NCI-H1417 (cell line): ENCODE measurements at regions not wholly inside any gene's neighbourhood (a gene's known extent, or its start where the extent isn't known, plus 50 kb on each side); places are given as distances from the start of the nearest gene placed in this dataset.
A peak's percentile ranks its signal among the peaks of the same experiment; 100 is the strongest.

Experiments used
- DNase-seq, 3 experiments: peaks; one replicate each; lab custom pipeline; 2025; lab: John Stamatoyannopoulos, UW

DNA sequence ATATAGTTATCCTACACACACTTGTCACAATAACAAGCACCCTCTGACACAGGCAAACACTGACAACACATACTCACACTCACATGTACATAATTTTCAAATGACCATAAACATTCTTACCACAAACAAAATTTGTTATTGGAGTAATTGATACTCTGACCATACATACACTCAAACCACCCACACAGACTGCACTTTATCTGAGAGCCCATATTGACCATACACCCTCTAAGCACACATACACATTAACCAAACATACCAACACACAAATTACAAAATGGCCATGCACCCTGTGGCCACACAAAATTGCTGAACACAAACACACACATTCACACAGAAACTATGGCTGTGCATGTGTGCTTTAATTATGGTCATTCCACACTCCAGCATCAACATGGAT lies 79.1 kb upstream of the FAM120A start:
- DNase-seq: no peak

DNA sequence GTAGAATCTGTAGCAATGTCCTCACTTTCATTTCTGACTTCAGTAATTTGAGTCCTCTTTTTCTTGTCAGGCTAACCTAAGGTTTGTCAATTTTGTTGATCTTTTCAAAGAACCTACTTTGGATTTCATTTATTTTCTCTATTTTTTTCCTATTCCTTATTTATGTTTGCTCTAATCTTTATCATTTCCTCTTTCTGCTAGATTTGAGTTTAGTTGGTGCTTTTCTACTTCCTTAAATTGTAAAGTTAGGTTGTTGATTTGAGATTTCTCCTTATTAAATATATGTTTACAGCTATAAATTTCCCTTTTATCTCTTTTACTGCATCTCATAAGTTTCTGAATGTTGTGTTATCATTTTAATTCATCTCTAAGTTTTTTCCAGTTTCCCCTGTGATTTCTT lies 75.1 kb upstream of the FAM120A start:
- DNase-seq: no peak

DNA sequence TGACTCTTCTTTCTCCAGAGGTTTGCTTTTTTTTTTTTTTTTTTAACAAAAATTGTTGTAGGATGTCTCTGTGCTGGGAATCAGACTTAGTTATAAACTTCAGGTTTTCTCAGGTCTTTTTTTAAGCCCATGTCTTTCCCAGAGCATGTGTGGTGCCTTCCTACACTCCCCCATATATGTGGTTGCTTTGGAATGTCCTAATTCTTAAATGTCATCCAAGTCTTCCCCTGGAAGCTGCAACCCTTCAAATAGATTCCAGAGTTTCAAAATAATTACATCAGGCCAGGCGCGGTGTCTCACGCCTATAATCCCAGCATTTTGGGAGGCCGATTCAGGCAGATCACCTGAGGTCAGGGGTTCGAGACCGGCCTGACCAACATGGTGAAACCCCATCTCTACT lies 73.2 kb upstream of the FAM120A start:
- DNase-seq: no peak

DNA sequence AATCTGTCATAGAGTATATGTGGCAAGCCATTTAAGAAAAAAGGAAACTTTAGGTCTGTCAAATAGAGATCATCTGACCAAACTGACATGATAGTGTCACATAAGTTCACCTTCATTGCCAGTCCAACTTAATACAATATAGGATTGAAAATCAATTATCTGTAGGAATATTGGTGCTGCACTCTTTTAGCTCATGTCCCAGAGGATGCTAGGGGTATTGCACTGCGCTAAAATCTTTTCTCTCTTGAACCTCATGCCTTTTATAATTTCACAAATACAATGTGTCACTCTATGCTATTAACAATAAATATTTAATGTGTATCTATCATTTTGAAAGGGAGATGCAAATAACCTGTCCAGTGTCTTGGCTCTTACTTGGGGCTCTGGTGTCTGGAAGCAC lies 72.4 kb upstream of the FAM120A start:
- DNase-seq: no peak

DNA sequence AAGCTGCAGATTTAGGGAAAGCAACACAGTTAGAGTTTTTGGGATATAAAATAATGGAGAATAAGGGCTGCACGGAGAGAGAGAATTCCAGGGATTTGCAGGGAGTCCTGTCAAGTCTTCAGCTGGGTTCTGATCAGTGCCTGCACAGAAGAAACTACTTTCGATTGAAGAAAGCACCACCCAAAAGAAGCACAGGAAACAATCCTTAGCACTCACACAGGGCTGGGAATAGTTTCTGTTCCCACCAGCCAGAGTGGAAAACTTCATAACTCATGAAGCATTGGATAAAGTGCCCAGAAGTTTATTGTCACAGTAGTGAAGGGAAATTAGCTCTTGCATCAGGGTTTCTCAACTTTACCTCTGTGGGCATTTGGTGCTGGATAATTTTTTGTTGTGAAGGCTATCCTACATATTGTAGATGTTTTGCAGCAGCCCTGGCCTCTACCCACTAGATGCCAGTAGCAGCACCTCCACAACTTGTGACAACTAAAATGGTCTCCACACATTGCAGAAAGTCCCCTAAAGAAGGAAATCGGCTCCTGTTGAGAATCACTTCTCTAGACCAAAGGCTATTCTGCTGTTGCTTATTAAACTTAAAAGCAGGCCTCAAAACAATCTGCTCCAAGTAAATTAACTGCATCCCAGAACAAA lies 71.0 kb upstream of the FAM120A start:
- no peak for DNase-seq

DNA sequence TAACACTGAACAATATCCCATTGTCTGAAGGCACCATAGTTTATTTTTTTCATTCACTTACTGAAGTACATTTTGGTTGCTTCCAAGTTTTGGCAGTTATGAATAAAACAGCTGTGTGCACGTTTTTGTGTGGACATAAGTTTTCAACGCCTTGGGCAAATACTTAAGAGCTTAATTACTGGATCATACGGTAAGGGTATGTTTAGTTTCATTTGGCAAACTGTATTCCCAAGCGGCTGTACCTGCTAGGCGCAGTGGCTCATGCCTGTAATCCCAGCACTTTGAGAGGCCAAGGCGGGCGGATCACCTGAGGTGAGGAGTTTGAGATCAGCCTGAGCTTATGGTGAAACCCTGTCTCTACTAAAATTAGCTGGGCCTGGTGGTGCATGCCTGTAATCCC lies 63.7 kb upstream of the FAM120A start:
- peak in 2 of 3 experiments; percentile 9 to 75 for DNase-seq

DNA sequence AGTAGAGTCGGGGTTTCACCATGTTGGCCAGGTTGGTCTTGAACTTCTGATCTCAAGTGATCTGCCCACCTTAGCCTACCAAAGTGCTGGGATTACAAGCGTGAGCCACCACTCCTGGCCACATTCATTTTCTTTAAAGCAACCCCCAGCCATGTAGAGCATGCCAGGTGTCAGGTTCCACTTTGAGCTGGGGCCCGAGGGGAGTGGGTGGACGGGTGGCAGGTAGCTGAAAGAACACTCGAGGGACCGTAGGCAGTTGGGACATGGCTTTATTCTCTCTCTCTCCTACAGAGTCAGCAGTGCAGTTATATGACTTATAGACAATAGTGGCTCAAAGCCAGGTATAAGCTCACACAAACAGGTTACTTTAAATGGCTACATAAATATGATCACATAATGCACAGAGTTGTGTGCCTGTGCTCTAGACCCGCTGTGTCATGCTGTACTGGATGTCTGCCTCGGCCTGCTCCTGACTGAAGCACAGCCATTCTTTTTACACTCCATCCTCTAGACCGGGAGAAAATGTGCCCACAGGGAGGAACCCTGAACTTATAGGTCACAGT lies 60.5 kb upstream of the FAM120A start:
- DNase-seq: no peak

DNA sequence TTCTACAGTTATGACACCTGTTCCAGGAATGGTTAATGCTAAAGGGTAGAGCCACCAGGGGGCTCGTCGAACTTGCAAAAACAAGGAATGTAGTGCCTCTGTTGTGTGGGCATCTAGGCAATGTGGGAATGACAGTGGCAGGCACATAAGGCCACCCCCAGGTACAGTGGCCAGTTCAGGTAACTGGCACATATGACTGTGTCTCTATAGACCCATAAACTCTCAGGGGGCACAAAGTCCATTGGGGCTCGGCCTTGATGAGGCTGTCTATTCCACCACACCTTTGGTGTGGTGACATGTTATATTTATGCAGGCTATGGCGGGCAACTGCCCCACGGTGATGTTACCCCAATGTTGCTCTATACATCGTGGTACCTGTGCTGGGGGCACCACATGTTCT lies 59.6 kb upstream of the FAM120A start:
- no peak for DNase-seq

DNA sequence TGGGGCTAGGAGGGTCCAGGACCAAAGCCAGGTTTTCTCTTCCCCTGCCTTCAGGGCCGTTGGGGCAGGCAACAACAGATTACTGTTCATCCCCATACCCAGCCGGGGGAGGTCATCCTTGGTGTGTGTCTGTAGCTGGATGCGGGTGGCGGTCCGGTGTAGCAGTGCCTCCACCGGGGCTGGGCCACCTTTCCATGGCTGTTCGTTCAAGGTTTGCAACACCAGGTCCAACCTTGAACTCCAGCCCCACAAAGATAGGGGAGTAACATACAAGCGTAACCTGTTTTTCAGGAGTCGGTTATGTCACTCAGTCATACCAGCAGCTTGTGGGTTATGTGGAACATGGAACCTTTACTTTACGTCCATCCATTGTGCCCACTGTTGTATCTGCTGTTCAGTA lies 58.5 kb upstream of the FAM120A start:
- no peak for DNase-seq
